HL-60 (cell line): ENCODE measurements at regions not wholly inside any gene's neighbourhood (a gene's known extent, or its start where the extent isn't known, plus 50 kb on each side); places are given as distances from the start of the nearest gene placed in this dataset.

Experiments used
- DNase-seq, 2 experiments: peaks; one replicate each; pipeline ENCODE4 v3.0.0-alpha.2; 2010 to 2020; ENCODE audit warnings: low read depth in 1 of 2, low spot score in 1 of 2
- H3K27ac ChIP-seq: fragments of 250-450 bp; sonication (Bioruptor Pico); replicated peaks from 2 replicates; pipeline ENCODE4 v1.5.1; 2020; ENCODE audit warnings: mild to moderate bottlenecking, moderate library complexity
- H3K27me3 ChIP-seq: fragments of 250-450 bp; sonication (Bioruptor Pico); 2 replicates; pipeline ENCODE4 v1.5.1; 2021; ENCODE audit warnings: mild to moderate bottlenecking, moderate library complexity; ENCODE audit not compliant: insufficient read depth, poor library complexity, severe bottlenecking
- H3K4me3 ChIP-seq: replicated peaks from 2 replicates; pipeline ENCODE4 v1.5.1; 2011; ENCODE audit warnings: mild to moderate bottlenecking, control low read depth, low read length; ENCODE audit not compliant: insufficient read depth
- CTCF ChIP-seq: IDR thresholded peaks from one replicate; pipeline ENCODE4 v1.5.1; 2011; ENCODE audit warnings: low read length, control low read depth, inconsistent platforms; ENCODE audit not compliant: insufficient read depth
- GABPA ChIP-seq: IDR thresholded peaks from 2 replicates; pipeline ENCODE4 v1.6.1; 2012; ENCODE audit warnings: low read depth
- POLR2AphosphoS5 ChIP-seq: IDR thresholded peaks from 2 replicates; pipeline ENCODE4 v1.6.1; 2012; ENCODE audit warnings: low read depth
- REST ChIP-seq: IDR thresholded peaks from 2 replicates; pipeline ENCODE4 v1.6.1; 2012; ENCODE audit warnings: low read depth; ENCODE audit not compliant: insufficient replicate concordance
- SPI1 ChIP-seq: IDR thresholded peaks from 2 replicates; pipeline ENCODE4 v1.6.1; 2012; ENCODE audit warnings: low read depth, mild to moderate bottlenecking, borderline replicate concordance

GRCh38 chr11:134958870-134959269 lies 546.8 kb upstream of the B3GAT1 start:
- Histone ChIP-seq H3K4me3 (no peak overlapping the region), H3K27me3 (no peaks in the 10 kb centered on the region), H3K27ac (no peak overlapping the region)
- no peak for DNase-seq
- no peak for TF ChIP-seq POLR2AphosphoS5
- no peak for TF ChIP-seq SPI1
- no peak for TF ChIP-seq GABPA
- no peak for TF ChIP-seq CTCF
- TF ChIP-seq REST = no peak

GRCh38 chr11:134958336-134958640 lies 546.2 kb upstream of the B3GAT1 start:
- H3K27me3 ChIP-seq = no peaks in the 10 kb centered on the region
- H3K4me3 ChIP-seq = no peak overlapping the region
- H3K27ac ChIP-seq = no peak overlapping the region
- TF ChIP-seq SPI1 (no peak), POLR2AphosphoS5 (no peak), CTCF (no peak), GABPA (no peak), REST (no peak)
- no peak for DNase-seq

- TF ChIP-seq POLR2AphosphoS5 = no peak
- TF ChIP-seq GABPA = no peak
- no peak for TF ChIP-seq CTCF
- TF ChIP-seq REST = no peak
- TF ChIP-seq SPI1 = no peak
- no peak overlapping the region for H3K4me3 ChIP-seq
- DNase-seq = no peak
- H3K27ac ChIP-seq = no peak overlapping the region
- H3K27me3 ChIP-seq = no peaks in the 10 kb centered on the region
Observed at GRCh38 chr11:134957540-134958335, 545.7 kb upstream of the B3GAT1 start.
